ENCODE measurements at regions not wholly inside any gene's neighbourhood (a gene's known extent, or its start where the extent isn't known, plus 50 kb on each side); places are given as distances from the start of the nearest gene placed in this dataset.
"Not testable (repeated sequence)": the region's sequence is repeated elsewhere in the genome, so short reads cannot be mapped to it uniquely, and the experiment has no call there.

- no peaks in the 10 kb centered on the region for H3K9me3 ChIP-seq (ENCODE audit: insufficient read depth, low read length, severe bottlenecking)
- no peaks in the 10 kb centered on the region for H3K79me2 ChIP-seq (ENCODE audit: insufficient read depth, low read length)
- no peak overlapping the region for H3K9ac ChIP-seq (ENCODE audit: low read depth, low read length)
- no peak for TF ChIP-seq EZH2 (IDR thresholded peaks at IDR 0.05; ENCODE audit: borderline replicate concordance, low read depth, low read length, severe bottlenecking)
- no peak for TF ChIP-seq CTCF (IDR thresholded peaks at IDR 0.05; ENCODE audit: borderline replicate concordance, extremely low read depth, low read length, poor library complexity, severe bottlenecking)
- DNase-seq = no peak
- H3K36me3 ChIP-seq (ENCODE audit: insufficient read depth, low read length) = no peaks in the 10 kb centered on the region
- H3K4me3 ChIP-seq (ENCODE audit: low read depth in 1 of 2, low read length in 2 of 2) = no peak overlapping the region
- no peak for ATAC-seq (ENCODE audit: insufficient read depth, low read depth)
- no peaks in the 10 kb centered on the region for H3K27me3 ChIP-seq (ENCODE audit: insufficient read depth, low read length, poor library complexity)
- no peaks in the 10 kb centered on the region for H4K20me1 ChIP-seq (ENCODE audit: insufficient read depth, low read length)
- H3K4me1 ChIP-seq (ENCODE audit: insufficient read depth, low read length) = no peaks in the 10 kb centered on the region
- no peak overlapping the region for H3K4me2 ChIP-seq (ENCODE audit: insufficient read depth, low read length)
- H2AFZ ChIP-seq (ENCODE audit: low read depth, low read length) = no peak overlapping the region
- H3K27ac ChIP-seq (ENCODE audit: low read length) = no peak overlapping the region
Measured at GRCh38 chrX:96556886-96557285, 127.8 kb upstream of the DIAPH2 start.

- not testable (repeated sequence) for H3K4me1 ChIP-seq (ENCODE audit: insufficient read depth, low read length); H3K4me3 ChIP-seq (ENCODE audit: low read depth in 1 of 2, low read length in 2 of 2); H3K27ac ChIP-seq (ENCODE audit: low read length); ATAC-seq (ENCODE audit: insufficient read depth, low read depth); H3K9me3 ChIP-seq (ENCODE audit: insufficient read depth, low read length, severe bottlenecking); H3K27me3 ChIP-seq (ENCODE audit: insufficient read depth, low read length, poor library complexity); H3K4me2 ChIP-seq (ENCODE audit: insufficient read depth, low read length); H3K36me3 ChIP-seq (ENCODE audit: insufficient read depth, low read length); H2AFZ ChIP-seq (ENCODE audit: low read depth, low read length); H3K79me2 ChIP-seq (ENCODE audit: insufficient read depth, low read length); H3K9ac ChIP-seq (ENCODE audit: low read depth, low read length); H4K20me1 ChIP-seq (ENCODE audit: insufficient read depth, low read length); DNase-seq
Measured at GRCh38 chrX:96561129-96561528, 123.5 kb upstream of the DIAPH2 start.

GRCh38 chrX:96563646-96564045, 121.0 kb upstream of the DIAPH2 start:
- no peak overlapping the region for H3K4me3 ChIP-seq (ENCODE audit: low read depth in 1 of 2, low read length in 2 of 2)
- H4K20me1 ChIP-seq (ENCODE audit: insufficient read depth, low read length) = no peaks in the 10 kb centered on the region
- no peak overlapping the region for H3K9ac ChIP-seq (ENCODE audit: low read depth, low read length)
- no peak overlapping the region for H3K27ac ChIP-seq (ENCODE audit: low read length)
- H3K4me1 ChIP-seq (ENCODE audit: insufficient read depth, low read length) = no peaks in the 10 kb centered on the region
- no peak overlapping the region for H2AFZ ChIP-seq (ENCODE audit: low read depth, low read length)
- DNase-seq (no peak), ATAC-seq (ENCODE audit: insufficient read depth, low read depth) (no peak)
- no peaks in the 10 kb centered on the region for H3K27me3 ChIP-seq (ENCODE audit: insufficient read depth, low read length, poor library complexity)
- no peaks in the 10 kb centered on the region for H3K36me3 ChIP-seq (ENCODE audit: insufficient read depth, low read length)
- TF ChIP-seq EZH2 (IDR thresholded peaks at IDR 0.05; ENCODE audit: borderline replicate concordance, low read depth, low read length, severe bottlenecking) (no peak), CTCF (IDR thresholded peaks at IDR 0.05; ENCODE audit: borderline replicate concordance, extremely low read depth, low read length, poor library complexity, severe bottlenecking) (no peak)
- no peaks in the 10 kb centered on the region for H3K79me2 ChIP-seq (ENCODE audit: insufficient read depth, low read length)
- H3K9me3 ChIP-seq (ENCODE audit: insufficient read depth, low read length, severe bottlenecking) = no peaks in the 10 kb centered on the region
- no peak overlapping the region for H3K4me2 ChIP-seq (ENCODE audit: insufficient read depth, low read length)

GRCh38 chrX:96564595-96564994, 120.0 kb upstream of the DIAPH2 start:
- no peaks in the 10 kb centered on the region for H3K9me3 ChIP-seq (ENCODE audit: insufficient read depth, low read length, severe bottlenecking)
- DNase-seq (no peak), ATAC-seq (ENCODE audit: insufficient read depth, low read depth) (no peak)
- TF ChIP-seq EZH2 (IDR thresholded peaks at IDR 0.05; ENCODE audit: borderline replicate concordance, low read depth, low read length, severe bottlenecking) (no peak), CTCF (IDR thresholded peaks at IDR 0.05; ENCODE audit: borderline replicate concordance, extremely low read depth, low read length, poor library complexity, severe bottlenecking) (no peak)
- H2AFZ ChIP-seq (ENCODE audit: low read depth, low read length) = no peak overlapping the region
- H3K79me2 ChIP-seq (ENCODE audit: insufficient read depth, low read length) = no peaks in the 10 kb centered on the region
- no peak overlapping the region for H3K4me3 ChIP-seq (ENCODE audit: low read depth in 1 of 2, low read length in 2 of 2)
- H3K27me3 ChIP-seq (ENCODE audit: insufficient read depth, low read length, poor library complexity) = no peaks in the 10 kb centered on the region
- no peak overlapping the region for H3K4me2 ChIP-seq (ENCODE audit: insufficient read depth, low read length)
- H4K20me1 ChIP-seq (ENCODE audit: insufficient read depth, low read length) = no peaks in the 10 kb centered on the region
- H3K27ac ChIP-seq (ENCODE audit: low read length) = no peak overlapping the region
- H3K36me3 ChIP-seq (ENCODE audit: insufficient read depth, low read length) = no peaks in the 10 kb centered on the region
- H3K9ac ChIP-seq (ENCODE audit: low read depth, low read length) = no peak overlapping the region
- no peaks in the 10 kb centered on the region for H3K4me1 ChIP-seq (ENCODE audit: insufficient read depth, low read length)
